Cardiac muscle cell (in vitro differentiated cells and primary cell): ENCODE measurements at regions not wholly inside any gene's neighbourhood (a gene's known extent, or its start where the extent isn't known, plus 50 kb on each side); places are given as distances from the start of the nearest gene placed in this dataset.

Experiments
- DNase-seq, 2 donors: peaks; one replicate each; pipeline versions ENCODE4 v3.0.0 to v3.0.0-alpha.2; 2010 to 2017; ENCODE audit warnings: low read depth in 1 of 2, low spot score in 1 of 2
- H3K27ac ChIP-seq: fragments of 200-600 bp; sonication (generic); 2 replicates; pipeline ENCODE4 v1.5.1; 2016
- H3K27me3 ChIP-seq: fragments of 200-600 bp; sonication (generic); 2 replicates; pipeline ENCODE4 v1.6.0; 2016; ENCODE audit warnings: control low read depth
- H3K36me3 ChIP-seq: fragments of 200-600 bp; sonication (generic); 2 replicates; pipeline ENCODE4 v1.5.1; 2016; ENCODE audit warnings: control low read depth
- H3K4me1 ChIP-seq: fragments of 200-600 bp; sonication (generic); 2 replicates; pipeline ENCODE4 v1.8.1; 2017; ENCODE audit warnings: low read depth, mild to moderate bottlenecking, mixed run types
- H3K4me3 ChIP-seq: fragments of 200-600 bp; sonication (generic); 2 replicates; pipeline ENCODE4 v1.5.1; 2016; ENCODE audit warnings: mild to moderate bottlenecking
- H3K9me3 ChIP-seq: fragments of 200-600 bp; sonication (generic); 2 replicates; pipeline ENCODE4 v1.5.1; 2017; ENCODE audit warnings: low read depth, mild to moderate bottlenecking, control low read depth
- TF ChIP-seq, protein P1 (sequence below): IDR thresholded peaks from 2 replicates; pipeline ENCODE4 v1.5.1; 2012; ENCODE audit warnings: low read depth, mild to moderate bottlenecking, low read length

- TF ChIP-seq, protein P1, sequence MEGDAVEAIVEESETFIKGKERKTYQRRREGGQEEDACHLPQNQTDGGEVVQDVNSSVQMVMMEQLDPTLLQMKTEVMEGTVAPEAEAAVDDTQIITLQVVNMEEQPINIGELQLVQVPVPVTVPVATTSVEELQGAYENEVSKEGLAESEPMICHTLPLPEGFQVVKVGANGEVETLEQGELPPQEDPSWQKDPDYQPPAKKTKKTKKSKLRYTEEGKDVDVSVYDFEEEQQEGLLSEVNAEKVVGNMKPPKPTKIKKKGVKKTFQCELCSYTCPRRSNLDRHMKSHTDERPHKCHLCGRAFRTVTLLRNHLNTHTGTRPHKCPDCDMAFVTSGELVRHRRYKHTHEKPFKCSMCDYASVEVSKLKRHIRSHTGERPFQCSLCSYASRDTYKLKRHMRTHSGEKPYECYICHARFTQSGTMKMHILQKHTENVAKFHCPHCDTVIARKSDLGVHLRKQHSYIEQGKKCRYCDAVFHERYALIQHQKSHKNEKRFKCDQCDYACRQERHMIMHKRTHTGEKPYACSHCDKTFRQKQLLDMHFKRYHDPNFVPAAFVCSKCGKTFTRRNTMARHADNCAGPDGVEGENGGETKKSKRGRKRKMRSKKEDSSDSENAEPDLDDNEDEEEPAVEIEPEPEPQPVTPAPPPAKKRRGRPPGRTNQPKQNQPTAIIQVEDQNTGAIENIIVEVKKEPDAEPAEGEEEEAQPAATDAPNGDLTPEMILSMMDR = no peak
- Histone ChIP-seq H3K36me3 (no peaks in the 10 kb centered on the region), H3K4me3 (no peak overlapping the region), H3K9me3 (no peaks in the 10 kb centered on the region), H3K27me3 (no peaks in the 10 kb centered on the region), H3K4me1 (peaks cover 7% of the 10 kb centered on the region), H3K27ac (no peak overlapping the region)
- DNase-seq = no peak
Observed at GRCh38 chr11:116134450-116134849, 630.2 kb upstream of the CADM1 start.

DNA sequence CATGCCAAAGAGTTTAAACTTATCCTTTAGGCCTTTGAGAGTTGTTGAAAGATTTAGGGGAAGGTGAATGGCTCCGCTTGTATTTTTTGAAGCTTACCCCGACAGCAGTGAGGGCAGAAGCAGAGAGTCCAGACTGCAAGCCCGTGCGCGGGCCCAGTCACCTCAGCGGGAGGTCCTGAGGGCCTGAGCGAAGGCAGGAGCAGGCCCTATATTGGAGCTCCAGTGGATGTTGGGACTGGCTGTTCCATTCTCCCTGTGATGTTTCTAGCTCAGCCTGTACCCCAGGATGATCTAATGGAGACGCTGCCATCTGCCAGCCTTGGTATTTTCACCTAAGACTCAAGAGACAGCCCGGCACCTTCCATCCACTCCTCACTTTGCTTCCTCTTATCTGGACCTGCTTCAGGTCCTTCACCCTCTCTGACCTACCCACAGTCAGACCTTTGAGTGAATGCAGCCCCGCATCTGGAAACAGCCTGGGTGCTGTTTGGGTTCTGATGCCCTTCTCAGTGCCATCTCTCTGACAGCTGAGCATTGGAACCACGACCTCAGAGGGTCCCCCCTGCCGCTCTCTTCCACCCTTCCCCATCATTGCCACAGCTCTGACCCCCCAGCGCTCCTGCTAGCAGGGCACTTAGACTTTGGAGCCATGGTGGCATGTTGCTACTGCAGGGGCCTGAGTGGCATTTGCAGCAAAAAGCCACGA lies 628.2 kb upstream of the CADM1 start:
- no peak for DNase-seq

DNA sequence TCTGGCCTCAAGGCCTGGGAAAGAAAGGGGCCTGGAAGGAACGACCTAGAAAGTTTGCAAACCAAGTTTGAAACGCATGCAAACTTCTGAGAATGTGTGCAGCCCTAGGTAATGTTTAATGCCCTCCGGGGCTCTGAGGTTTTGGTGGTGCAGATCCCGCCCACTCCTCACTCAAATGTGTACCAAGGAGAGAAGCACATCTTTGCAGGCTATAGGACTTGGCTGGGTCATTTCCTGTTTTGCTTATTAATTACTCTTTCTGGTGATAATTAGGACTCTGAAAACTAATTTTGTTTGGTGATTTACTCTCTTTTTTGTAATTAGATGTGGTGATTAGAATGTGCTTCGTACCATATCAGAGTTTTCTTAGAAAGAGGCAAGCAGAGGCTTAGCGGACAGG lies 625.9 kb upstream of the CADM1 start:
- Histone ChIP-seq H3K27me3 (no peaks in the 10 kb centered on the region), H3K9me3 (no peaks in the 10 kb centered on the region), H3K4me3 (no peak overlapping the region), H3K36me3 (no peaks in the 10 kb centered on the region), H3K27ac (no peak overlapping the region), H3K4me1 (peaks cover 7% of the 10 kb centered on the region)
- no peak for DNase-seq
- TF ChIP-seq, protein P1 = no peak

More for the DNA sequence above, 628.2 kb upstream of the CADM1 start:
- Histone ChIP-seq H3K27ac (no peak overlapping the region), H3K4me3 (no peak overlapping the region), H3K4me1 (peaks cover 7% of the 10 kb centered on the region), H3K9me3 (no peaks in the 10 kb centered on the region), H3K27me3 (no peaks in the 10 kb centered on the region), H3K36me3 (no peaks in the 10 kb centered on the region)
- TF ChIP-seq, protein P1 = no peak

- no peak for DNase-seq
- no peak overlapping the region for H3K4me3 ChIP-seq
- no peak overlapping the region for H3K27ac ChIP-seq
- H3K4me1 ChIP-seq = peaks cover 7% of the 10 kb centered on the region
- TF ChIP-seq, protein P1 = no peak
- no peaks in the 10 kb centered on the region for H3K9me3 ChIP-seq
- H3K27me3 ChIP-seq = no peaks in the 10 kb centered on the region
- no peaks in the 10 kb centered on the region for H3K36me3 ChIP-seq
Observed at GRCh38 chr11:116129456-116129855, 625.2 kb upstream of the CADM1 start.

DNA sequence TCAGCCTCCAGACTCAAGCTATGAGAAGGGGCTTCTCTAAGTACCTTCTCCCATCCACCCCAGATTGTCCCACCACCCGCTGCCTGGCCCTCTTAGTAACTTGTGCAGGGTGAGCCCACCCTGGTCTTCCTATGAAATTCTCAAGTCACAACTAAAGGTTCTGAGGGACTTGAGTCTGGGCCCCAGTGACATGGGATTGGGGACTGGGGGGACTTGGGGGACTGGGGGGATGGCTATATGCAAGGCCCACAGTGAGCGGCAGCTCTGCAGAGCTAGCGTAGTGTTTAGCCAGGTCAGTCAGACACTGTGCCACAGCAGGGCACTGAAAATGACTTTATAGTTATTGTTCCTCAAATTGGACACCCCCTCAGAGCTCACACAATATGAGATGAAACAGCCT lies 622.3 kb upstream of the CADM1 start:
- Histone ChIP-seq H3K27me3 (no peaks in the 10 kb centered on the region), H3K27ac (no peak overlapping the region), H3K36me3 (no peaks in the 10 kb centered on the region), H3K4me3 (no peak overlapping the region), H3K4me1 (no peaks in the 10 kb centered on the region), H3K9me3 (no peaks in the 10 kb centered on the region)
- TF ChIP-seq, protein P1 = no peak
- no peak for DNase-seq
